Mesothelial cell of epicardium (in vitro differentiated cells): ENCODE measurements at regions not wholly inside any gene's neighbourhood (a gene's known extent, or its start where the extent isn't known, plus 50 kb on each side); places are given as distances from the start of the nearest gene placed in this dataset.

Experiments used
- DNase-seq, 2 experiments: peaks; one replicate each; pipeline ENCODE4 v3.0.0; 2021; ENCODE audit warnings: low spot score in 2 of 2; ENCODE audit not compliant: unreplicated experiment in 2 of 2
- H3K27ac Mint-ChIP-seq: 2 replicates; pipeline ENCODE4 v1.8.0; 2021; ENCODE audit warnings: mixed read lengths
- H3K27me3 Mint-ChIP-seq: 2 replicates; pipeline ENCODE4 v1.8.0; 2021; ENCODE audit warnings: low read depth, mixed read lengths
- H3K36me3 Mint-ChIP-seq: 2 replicates; pipeline ENCODE4 v1.8.0; 2021; ENCODE audit warnings: mixed read lengths
- H3K4me1 Mint-ChIP-seq: 2 replicates; pipeline ENCODE4 v1.8.0; 2021; ENCODE audit warnings: mixed read lengths
- H3K4me3 Mint-ChIP-seq: 2 replicates; pipeline ENCODE4 v1.8.0; 2021; ENCODE audit warnings: mild to moderate bottlenecking, moderate library complexity, mixed read lengths
- H3K9me3 Mint-ChIP-seq: 2 replicates; pipeline ENCODE4 v1.8.0; 2021; ENCODE audit warnings: mixed read lengths
- TF ChIP-seq, protein P1 (sequence below): fragments of 200-600 bp; sonication (generic); IDR thresholded peaks from one replicate; pipeline ENCODE4 v1.5.0; 2021; ENCODE audit warnings: antibody characterized with exemption; ENCODE audit not compliant: unreplicated experiment

DNA sequence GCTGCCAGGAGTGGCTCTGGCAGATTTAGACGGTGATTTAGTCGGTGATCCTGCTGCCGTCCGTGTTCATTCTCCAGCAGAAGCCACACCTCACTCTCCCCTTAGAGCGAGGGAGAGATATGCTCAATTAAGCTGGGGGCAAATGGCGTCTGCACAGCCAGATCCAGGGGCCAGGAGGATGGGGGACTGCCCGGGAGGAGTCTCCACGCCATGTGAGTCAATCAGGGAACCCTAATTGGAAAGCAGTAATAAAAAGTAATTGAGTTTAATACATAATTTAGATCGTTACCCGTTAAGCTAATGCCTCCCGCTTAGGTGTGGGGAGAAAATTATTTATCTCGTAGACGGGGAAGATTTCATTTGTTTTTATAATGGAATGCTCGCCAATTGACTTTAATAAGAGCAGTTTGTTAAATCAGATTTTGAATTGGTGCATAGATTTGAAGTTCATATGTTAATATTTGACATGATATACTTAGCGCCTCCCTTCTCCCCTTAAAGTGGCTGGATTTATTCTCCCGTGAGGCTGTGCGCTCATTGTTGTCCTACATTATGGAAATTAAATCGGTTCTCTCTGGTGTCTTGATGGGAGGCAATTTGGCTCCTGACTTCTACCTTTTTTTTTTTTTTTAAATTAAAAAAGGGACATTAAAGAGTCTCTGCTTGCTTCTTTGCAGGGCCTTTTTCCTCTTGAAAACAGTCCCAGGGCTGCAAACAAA lies 104.9 kb upstream of the C14orf180 start:
- H3K36me3 Mint-ChIP-seq, result no peaks in the 10 kb centered on the region
- no peak for DNase-seq
- no peak overlapping the region for H3K4me3 Mint-ChIP-seq
- no peaks in the 10 kb centered on the region for H3K9me3 Mint-ChIP-seq
- TF ChIP-seq, protein P1, sequence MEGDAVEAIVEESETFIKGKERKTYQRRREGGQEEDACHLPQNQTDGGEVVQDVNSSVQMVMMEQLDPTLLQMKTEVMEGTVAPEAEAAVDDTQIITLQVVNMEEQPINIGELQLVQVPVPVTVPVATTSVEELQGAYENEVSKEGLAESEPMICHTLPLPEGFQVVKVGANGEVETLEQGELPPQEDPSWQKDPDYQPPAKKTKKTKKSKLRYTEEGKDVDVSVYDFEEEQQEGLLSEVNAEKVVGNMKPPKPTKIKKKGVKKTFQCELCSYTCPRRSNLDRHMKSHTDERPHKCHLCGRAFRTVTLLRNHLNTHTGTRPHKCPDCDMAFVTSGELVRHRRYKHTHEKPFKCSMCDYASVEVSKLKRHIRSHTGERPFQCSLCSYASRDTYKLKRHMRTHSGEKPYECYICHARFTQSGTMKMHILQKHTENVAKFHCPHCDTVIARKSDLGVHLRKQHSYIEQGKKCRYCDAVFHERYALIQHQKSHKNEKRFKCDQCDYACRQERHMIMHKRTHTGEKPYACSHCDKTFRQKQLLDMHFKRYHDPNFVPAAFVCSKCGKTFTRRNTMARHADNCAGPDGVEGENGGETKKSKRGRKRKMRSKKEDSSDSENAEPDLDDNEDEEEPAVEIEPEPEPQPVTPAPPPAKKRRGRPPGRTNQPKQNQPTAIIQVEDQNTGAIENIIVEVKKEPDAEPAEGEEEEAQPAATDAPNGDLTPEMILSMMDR, result no peak
- peaks cover 24% of the 10 kb centered on the region for H3K27me3 Mint-ChIP-seq
- no peaks in the 10 kb centered on the region for H3K4me1 Mint-ChIP-seq
- H3K27ac Mint-ChIP-seq, result no peak overlapping the region

DNA sequence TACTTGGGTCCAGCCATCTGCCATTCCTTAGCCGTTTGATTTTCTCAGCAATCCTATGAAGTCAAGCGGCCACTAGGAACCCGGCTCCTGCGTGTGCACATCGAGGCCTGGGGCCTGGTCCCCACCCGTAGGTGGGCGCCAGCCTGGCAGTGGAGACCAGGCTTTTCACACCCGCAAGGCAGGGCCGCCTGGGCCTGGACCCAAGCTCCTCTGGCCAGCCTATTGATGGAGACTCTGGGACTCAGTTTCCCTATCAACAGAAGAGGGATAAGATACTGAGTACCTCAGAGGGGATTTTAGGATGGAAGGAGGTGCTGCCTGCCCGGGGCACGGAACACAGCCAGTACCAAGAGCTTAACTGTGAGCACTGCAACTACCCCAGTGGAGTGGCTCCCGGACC lies 104.3 kb upstream of the C14orf180 start:
- Mint-ChIP-seq H3K4me3 (no peak overlapping the region), H3K36me3 (no peaks in the 10 kb centered on the region), H3K27me3 (peaks cover 18% of the 10 kb centered on the region), H3K9me3 (no peaks in the 10 kb centered on the region), H3K27ac (no peak overlapping the region), H3K4me1 (no peaks in the 10 kb centered on the region)
- TF ChIP-seq, protein P1, result no peak
- DNase-seq, result no peak

DNA sequence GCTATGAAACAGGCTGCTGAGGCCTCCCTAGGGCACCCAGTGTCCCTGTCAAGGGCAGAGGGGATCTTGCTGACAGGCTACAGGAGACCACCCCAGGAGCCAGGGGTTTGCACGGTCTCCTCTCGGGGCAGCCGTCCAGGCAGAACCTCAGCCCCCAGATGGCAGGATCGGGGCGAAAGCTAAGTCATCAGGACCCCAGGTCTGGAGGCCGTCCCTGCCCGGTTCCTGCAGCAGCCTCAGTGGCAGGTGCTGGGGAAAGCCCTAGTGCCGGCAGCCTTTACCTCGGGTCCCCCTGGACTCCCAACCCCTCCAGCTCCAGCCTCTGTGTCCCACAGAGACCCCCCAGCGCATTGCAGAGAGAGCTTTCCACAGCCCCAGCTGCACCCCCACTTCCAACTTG lies 103.8 kb upstream of the C14orf180 start:
- TF ChIP-seq, protein P1, result no peak
- H3K27ac Mint-ChIP-seq, result no peak overlapping the region
- H3K27me3 Mint-ChIP-seq, result peaks cover 17% of the 10 kb centered on the region
- no peak for DNase-seq
- no peaks in the 10 kb centered on the region for H3K4me1 Mint-ChIP-seq
- no peaks in the 10 kb centered on the region for H3K9me3 Mint-ChIP-seq
- no peak overlapping the region for H3K4me3 Mint-ChIP-seq
- H3K36me3 Mint-ChIP-seq, result no peaks in the 10 kb centered on the region

DNA sequence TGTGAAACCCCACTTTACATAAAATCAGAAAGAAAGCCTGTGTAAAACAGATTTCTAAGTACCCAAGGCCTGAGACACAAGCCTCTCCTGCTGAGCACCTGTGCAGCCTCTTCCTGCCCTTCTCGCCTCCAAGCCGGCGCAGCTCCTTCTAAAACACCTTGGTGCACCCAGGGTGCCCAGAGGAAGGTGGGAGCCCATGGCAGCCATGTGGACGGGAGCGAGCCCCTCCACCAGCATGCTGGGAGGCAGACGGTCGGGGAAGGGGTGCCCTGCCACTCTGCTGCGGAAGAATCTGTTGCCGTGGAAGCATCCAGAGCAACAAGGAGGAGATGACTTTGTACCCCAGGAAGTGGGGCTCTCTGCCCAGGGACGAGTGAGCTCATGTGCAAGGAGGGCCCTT lies 103.1 kb upstream of the C14orf180 start:
- Mint-ChIP-seq H3K4me1 (no peaks in the 10 kb centered on the region), H3K9me3 (peaks cover 4% of the 10 kb centered on the region), H3K27ac (no peak overlapping the region), H3K27me3 (peaks cover 17% of the 10 kb centered on the region), H3K4me3 (no peak overlapping the region), H3K36me3 (no peaks in the 10 kb centered on the region)
- DNase-seq, result no peak
- TF ChIP-seq, protein P1, result no peak

DNA sequence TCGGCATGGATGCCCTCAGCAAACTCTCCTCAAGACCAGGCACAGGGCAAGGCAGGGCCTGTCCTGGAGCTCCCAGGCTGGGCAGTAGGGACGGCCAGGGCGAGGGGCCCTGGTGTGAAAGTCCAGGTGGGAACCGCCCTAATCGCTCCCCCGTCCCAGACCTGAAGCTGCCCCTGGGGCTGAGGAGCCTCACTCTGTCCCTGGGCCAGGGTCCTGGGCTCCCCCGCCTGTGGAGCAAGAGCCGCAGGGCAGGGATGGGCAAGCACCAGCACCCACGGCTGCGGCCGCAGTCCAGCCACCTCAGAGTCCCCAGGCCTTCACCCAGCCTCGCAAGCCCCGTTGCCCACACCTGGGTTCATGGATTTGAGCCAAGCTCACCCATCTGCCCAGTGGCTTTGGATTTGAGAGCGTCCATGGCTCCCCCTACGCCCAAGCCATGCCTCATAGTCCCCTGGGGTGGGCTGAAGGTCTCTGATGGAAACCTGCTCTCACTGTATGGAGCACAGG lies 102.4 kb upstream of the C14orf180 start:
- no peaks in the 10 kb centered on the region for H3K4me1 Mint-ChIP-seq
- H3K9me3 Mint-ChIP-seq, result peaks cover 9% of the 10 kb centered on the region
- H3K27ac Mint-ChIP-seq, result no peak overlapping the region
- H3K4me3 Mint-ChIP-seq, result no peak overlapping the region
- peaks cover 17% of the 10 kb centered on the region for H3K27me3 Mint-ChIP-seq
- DNase-seq, result no peak
- peaks cover 3% of the 10 kb centered on the region for H3K36me3 Mint-ChIP-seq
- TF ChIP-seq, protein P1, result no peak
